HG03025 (cell line): ENCODE measurements at regions not wholly inside any gene's neighbourhood (a gene's known extent, or its start where the extent isn't known, plus 50 kb on each side); places are given as distances from the start of the nearest gene placed in this dataset.
"Not testable (repeated sequence)": the region's sequence is repeated elsewhere in the genome, so short reads cannot be mapped to it uniquely, and the experiment has no call there.

Experiments used
- ATAC-seq: cut with Tn5 transposase; IDR thresholded peaks from one replicate; pipeline ENCODE4 v1.9.1; 2021; ENCODE audit warnings: mild to moderate bottlenecking, moderate library complexity; ENCODE audit not compliant: unreplicated experiment, low FRiP score

DNA sequence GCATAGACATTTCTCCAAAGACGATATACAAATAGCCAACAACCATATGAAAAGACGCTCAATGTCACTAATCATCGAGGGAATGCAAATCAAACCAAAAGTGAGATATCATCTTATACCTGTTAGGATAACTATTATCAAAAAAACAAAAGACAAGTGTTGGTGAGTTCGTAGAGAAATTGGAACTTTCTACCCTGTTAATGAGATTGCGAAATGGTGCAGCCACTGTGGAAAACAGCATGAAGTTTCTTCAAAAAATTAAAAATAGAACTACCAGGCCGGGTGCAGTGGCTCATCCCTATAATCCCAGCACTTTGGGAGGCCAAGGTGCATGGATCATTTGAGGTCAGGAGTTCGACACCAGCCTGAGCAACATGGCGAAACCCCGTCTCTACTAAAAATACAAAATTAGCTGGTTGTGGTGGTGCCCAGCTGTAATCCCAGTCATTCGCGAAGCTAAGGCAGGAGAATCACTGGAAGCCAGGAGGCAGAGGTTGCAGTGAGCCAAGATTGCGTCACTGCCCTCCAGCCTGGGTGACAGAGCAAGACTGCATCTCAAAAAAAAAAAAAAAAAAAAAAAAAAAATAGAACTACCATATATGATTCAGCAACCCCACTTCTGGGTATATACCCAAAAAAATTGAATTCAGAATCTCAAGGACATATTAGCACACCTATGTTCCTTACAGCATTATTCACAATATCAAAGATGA lies 170.0 kb upstream of the ZNF184 start:
- ATAC-seq: no peak

GRCh38 chr6:27635886-27636285 lies 163.0 kb upstream of the ZNF184 start:
- not testable (repeated sequence) for ATAC-seq

DNA sequence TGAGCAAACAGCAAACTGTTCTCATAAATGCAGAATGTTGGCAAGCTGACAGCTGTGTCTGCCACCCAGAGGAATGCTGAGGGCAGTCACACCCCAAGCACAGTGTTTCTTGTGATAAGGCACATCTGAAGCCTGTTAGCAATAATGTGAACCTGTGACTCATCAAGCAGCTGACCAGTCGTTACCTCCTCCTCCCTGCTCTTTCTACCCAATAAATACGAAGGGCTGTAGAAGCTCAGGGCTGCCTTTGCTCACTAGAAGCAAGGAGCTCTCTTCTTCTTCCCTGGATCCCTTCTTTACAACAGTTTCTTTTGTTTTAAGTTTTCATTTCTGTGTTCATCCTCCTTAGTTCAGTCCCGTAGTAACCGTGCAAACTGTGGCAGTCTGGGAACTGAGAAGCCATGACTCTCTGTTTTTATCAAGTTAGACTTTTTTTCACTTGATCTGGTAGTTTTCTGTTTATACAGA lies 160.3 kb upstream of the ZNF184 start:
- ATAC-seq: not testable (repeated sequence)

- no peak for ATAC-seq
These were observed 158.7 kb upstream of the ZNF184 start for GRCh38 chr6:27631609-27631916.

- ATAC-seq: peak; percentile 49
These were observed 158.1 kb upstream of the ZNF184 start for GRCh38 chr6:27630727-27631608.

- ATAC-seq: no peak
These were observed 151.9 kb upstream of the ZNF184 start for GRCh38 chr6:27624694-27625262.

- no peak for ATAC-seq
These were observed 150.2 kb upstream of the ZNF184 start for GRCh38 chr6:27623103-27623502.

DNA sequence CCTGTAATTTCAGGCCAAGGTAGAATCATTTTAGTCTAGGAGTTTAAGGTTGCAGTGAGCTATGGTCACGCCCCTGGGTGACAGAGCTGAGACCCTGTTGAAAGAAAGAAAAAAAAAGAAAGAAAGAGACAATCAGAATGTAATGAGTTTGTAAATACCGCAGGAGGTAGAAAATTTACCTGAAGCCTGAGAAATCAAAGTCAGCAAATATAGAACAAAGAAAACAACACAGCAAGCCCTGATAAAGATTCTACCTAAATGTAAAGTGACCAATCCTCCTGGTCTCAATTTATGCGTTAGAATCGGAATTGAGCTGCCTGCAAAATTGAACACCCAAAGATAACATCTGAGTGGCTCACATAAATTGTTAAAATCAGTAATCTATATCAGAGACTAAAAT lies 146.5 kb upstream of the ZNF184 start:
- no peak for ATAC-seq

DNA sequence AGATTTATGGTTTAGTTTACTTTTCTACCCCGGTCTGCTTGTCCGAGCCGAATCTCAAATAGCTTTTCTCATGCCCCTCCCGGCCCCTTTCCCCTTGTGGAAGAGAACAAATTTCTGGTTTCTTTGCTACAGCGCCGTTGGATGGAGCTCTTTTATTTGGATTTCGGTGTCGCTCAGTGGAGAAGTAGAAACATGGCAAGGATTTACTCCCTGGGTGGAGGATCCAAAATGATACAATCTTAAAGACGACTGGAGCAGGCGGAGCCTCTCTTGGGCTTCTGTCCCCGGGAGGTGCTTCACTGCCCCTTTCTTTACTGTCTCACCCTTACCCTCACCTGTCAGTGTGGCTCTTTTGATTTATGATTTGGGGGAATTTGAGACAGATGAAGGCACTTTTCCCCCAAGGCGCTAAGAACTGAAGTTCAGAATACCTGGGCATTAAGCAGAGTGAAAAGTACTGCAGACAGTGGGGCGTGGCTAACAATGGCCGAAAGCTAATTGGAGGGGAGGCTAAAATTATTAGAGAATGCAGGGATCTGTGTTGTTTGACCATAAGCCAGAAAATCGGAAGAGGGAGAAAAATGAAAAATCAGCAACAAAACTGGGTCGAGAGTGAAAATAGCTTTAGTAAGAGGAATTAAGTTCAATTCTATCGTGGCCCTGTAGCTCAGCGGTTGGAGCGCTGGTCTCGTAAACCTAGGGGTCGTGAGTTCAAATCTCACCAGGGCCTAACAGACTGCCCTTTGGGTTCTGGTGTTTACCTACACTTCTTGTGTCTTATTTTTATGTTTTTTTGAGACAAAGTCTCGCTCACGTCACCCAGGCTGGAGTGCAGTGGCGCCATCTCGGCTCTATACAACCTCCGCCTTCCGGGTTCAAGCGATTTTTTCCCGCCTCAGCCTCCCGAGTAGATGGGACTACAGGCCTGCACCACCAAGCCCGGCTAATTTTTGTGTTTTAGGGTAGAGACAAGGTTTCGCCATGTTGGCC lies 145.1 kb upstream of the ZNF184 start:
- no peak for ATAC-seq

DNA sequence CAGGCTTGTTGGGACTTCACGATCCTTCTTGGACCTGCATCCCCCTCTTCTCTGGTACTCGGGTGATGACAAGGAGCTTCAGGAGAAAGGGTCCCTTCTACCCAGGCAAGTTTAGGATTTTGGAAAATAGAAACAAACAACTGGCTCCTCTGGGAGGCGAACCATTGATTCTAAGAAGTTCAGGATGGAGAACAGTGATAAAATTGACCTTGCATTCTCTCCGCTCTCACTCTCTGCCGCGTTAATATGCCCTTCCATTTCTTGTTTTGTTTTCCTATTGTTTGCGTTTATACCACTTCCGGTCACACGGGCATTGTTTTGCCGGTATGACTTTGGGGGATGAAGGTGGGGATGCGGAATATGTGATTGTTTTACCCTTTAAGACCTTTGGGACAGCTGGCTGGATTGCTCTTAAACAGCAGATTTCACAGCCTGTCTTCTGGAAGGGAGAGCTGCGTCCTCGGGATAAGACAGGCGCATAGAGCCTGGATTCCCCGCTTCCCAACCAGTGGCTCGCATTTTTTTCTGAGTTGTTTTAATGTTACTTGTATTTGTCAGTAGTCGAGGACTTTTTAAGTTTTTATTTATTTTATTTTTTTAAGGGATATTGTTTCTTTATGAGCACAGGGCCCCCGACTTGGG lies 144.3 kb upstream of the ZNF184 start:
- ATAC-seq: no peak

GRCh38 chr6:27616328-27617045 lies 143.6 kb upstream of the ZNF184 start:
- no peak for ATAC-seq

DNA sequence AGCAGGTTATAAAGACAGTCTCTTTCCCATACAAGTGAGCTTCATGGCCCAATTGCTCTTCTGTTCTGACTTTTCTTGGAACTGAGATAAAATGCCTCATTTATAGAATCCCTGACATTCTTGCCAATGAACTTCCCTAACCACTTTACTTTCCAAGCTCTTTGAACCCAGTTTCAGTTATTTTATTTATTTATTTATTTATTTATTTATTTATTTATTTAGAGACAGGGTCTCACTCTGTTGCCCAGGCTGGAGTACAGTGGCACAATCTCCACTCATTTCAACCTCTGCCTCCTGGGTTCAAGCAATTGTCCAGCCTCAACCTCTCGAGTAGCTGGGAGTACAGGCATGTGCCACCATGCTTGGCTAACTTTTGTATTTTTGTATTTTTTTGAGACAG lies 138.5 kb upstream of the ZNF184 start:
- no peak for ATAC-seq

GRCh38 chr6:27608916-27609883 lies 136.3 kb upstream of the ZNF184 start:
- ATAC-seq: no peak

DNA sequence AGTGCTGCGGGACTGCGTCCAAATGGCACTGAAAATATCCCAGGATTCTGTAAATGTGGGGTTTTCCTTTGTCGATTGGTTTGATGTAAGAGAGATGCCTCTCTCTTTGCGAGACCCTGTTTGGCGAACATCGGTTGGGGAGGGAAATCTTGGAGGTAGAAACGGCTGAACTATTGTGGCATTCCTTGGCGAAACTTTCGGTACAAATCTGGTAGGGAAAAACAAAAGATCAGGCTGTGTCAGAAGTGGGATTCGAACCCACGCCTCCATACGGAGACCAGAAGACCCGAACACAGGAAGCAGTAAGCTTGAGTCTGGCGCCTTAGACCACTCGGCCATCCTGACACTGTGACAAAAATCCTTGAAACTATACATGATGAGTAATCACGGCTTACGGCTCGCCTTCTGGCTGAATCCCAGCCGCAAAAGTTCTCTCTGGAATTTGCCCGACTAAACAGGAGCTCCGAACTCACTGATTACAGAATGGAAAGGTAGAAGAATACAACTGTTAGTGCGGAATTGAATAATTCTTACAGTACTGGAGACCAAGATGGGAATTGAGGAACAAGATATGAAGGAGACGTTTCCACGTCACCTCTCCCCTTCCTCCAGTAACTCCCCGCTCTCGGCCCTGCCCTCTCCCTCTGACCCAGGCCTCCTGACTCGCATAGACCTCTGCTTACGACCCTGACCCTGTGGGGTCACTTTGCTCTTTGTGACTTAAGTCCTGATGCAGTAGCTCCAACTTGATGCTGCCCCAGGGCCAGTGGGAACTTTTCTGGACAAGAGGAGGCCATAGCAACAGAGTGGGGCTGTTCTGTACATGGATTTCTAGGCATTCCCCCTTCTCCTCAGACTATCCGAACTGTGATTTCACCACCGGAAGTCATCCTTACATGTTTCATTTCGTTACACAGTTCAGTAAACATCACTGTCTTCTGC lies 132.8 kb upstream of the ZNF184 start:
- ATAC-seq: no peak

DNA sequence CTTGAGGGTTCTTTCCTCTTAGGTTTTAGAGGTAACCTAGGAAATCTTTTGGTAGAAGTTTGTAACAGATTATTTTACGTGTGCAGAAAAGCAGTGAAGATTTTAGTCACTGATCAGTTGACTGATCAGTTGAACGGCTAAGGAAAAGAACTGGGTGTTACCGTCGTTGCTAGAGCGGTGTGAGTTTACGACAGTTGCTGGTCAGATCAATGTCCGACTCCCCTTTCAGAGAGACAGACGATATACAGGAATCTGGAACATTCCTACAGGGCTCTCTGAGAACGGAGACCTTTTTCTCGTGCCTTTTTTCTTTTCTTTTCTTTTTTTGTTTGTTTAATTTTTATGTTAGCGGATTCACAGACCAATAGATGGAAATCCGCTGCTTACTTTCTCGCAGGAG lies 132.1 kb upstream of the ZNF184 start:
- ATAC-seq: no peak

GRCh38 chr6:27601668-27602254 lies 128.9 kb upstream of the ZNF184 start:
- no peak for ATAC-seq
